Limb (tissue), 2 donors: ENCODE measurements at regions not wholly inside any gene's neighbourhood (a gene's known extent, or its start where the extent isn't known, plus 50 kb on each side); places are given as distances from the start of the nearest gene placed in this dataset.
A peak's percentile ranks its signal among the peaks of the same experiment; 100 is the strongest.

Experiments used
- DNase-seq, 2 donors: peaks; one replicate each; pipeline ENCODE4 v3.0.0-alpha.2; 2016; ENCODE audit errors: extremely low spot score in 2 of 2

GRCh38 chr6:164000276-164000675, 585.8 kb downstream of the QKI start:
- DNase-seq: no peak

GRCh38 chr6:163999475-164000125, 585.1 kb downstream of the QKI start:
- no peak for DNase-seq

GRCh38 chr6:163998496-163998895, 584.0 kb downstream of the QKI start:
- no peak for DNase-seq

DNA sequence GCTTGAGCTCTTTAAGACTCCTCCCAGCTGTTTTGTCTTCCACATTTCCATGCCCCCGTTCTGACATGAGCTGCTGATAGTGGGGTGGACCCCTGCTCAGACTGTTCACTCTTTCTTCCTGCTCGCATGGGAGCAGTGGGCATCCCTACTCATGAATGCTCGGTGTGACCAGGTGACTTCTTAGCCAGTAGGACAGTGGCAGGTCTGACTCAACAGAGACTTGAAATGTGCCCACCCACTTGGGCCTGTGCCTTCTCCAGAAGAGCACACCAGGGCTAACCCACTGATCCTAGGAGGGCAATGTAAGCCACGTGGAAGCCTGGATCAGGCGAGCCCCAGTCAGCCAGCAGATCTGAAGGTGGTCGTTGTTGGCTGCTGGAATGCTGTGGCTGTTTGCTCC, 582.0 kb downstream of the QKI start:
- DNase-seq: no peak

DNA sequence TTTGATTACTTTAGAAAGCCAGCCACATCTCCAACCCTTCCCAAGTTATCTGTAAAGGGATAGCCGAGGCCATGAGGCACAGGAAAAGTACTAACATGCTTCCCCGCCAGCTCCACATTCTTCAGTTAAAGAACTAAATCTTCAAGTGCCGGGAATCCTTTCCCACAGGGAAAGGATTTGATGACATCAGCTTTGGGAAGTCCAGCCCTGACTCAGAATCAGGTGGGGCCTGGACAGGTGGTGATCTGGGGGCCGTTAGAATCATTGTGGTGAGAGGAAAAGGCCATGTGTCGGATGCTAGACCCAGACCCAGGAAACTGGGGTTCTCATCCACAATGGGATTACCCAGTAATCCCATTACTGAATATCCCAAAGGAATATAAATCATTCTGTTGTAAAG, 580.0 kb downstream of the QKI start:
- DNase-seq: no peak

- DNase-seq: no peak
Observed at GRCh38 chr6:163992701-163993100, 578.2 kb downstream of the QKI start.

GRCh38 chr6:163992056-163992455, 577.5 kb downstream of the QKI start:
- DNase-seq: no peak

GRCh38 chr6:163991321-163991720, 576.8 kb downstream of the QKI start:
- DNase-seq: no peak

DNA sequence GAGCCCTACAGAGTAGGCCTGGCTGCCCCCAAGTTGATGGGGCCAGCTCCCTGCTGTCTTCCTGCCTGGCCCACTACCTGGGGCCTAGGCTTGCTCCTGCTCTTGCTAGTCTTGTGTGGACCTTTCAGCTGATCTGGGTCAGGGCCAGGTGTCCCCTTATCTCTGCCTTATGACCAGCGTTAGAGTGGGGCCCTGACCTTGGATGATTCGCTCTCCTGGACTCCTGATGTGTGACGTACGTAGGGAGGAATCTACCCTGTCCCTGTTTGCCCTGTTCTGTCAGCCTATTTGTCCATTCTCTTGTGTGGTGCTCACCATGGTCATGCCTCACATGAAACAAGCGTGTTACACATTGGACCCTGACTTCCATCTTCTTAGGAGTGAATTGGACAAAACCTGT, 571.8 kb downstream of the QKI start:
- DNase-seq: no peak

- DNase-seq: no peak
Observed at GRCh38 chr6:163985710-163986109, 571.2 kb downstream of the QKI start.

DNA sequence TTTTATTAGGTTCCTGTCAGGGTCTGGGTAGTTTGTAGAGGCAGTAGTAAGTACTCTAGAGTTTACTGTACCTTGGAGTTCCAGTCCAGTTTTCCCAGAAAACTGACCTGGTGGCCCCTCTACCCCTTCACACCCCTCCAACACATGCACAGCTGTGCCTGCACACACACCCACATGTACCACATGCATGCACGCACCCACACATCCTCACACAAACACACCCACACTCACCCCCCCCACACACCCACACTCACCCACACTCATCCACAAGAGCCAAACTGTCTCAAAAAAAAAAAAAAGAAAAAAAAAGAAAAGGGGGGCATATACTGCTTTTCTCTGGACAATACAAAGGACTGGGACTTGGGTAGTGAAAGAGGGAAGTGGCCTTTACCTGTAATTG, 570.5 kb downstream of the QKI start:
- DNase-seq: no peak

- DNase-seq: no peak
Observed at GRCh38 chr6:163984124-163984936, 569.8 kb downstream of the QKI start.

GRCh38 chr6:163983679-163984078, 569.2 kb downstream of the QKI start:
- no peak for DNase-seq

GRCh38 chr6:163974322-163974721, 559.8 kb downstream of the QKI start:
- DNase-seq: peak in 1 of 2 donors; percentile 43

DNA sequence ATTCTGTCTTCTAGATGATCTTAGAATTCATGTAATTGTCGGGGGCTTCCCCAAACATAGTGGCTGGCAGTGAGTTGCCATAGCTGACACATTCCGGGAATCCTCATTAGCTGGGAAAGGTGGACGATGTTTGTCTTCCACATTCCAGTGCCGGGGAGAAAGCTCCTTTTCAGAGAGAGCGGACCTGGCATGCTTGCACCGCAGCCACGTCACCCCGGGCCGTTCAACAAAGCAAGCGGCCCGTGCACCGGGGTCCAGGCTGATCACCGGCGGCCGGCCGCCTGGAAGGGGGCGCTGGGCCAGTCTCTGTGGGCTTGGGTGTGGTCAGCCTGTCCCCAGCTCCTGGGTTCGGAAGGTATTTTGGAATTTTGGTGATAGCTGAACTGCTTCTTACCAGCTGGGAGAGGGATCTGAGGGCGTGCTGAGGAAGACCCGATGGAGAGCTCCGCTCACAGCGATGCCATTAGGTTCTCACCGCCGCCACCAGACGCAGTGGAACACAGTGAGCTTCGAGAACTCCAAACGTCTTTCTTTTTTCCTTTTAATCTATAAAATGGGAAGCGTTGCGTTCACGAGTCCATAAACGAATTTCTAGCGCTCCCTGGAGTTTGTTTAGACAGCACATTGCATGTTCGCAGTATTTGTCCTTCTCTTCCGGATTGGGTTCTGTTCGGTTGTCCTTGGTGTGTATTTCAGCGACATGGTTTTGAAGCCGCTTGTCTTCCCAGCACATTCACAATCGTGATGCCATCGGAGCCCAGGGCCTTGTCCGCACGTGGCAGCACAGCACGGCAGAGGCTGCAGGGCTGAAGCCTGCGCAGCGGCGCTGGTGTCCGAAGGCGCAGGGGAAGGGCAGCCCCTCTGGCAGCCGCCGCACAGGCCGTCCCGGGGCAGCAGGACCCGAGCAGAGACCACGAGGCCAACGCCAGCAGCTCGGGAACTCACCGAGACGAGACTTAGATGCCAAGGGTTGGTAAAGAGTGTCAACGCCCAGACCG, 557.6 kb downstream of the QKI start:
- DNase-seq: no peak

- no peak for DNase-seq
Observed at GRCh38 chr6:163970846-163971564, 556.5 kb downstream of the QKI start.

DNA sequence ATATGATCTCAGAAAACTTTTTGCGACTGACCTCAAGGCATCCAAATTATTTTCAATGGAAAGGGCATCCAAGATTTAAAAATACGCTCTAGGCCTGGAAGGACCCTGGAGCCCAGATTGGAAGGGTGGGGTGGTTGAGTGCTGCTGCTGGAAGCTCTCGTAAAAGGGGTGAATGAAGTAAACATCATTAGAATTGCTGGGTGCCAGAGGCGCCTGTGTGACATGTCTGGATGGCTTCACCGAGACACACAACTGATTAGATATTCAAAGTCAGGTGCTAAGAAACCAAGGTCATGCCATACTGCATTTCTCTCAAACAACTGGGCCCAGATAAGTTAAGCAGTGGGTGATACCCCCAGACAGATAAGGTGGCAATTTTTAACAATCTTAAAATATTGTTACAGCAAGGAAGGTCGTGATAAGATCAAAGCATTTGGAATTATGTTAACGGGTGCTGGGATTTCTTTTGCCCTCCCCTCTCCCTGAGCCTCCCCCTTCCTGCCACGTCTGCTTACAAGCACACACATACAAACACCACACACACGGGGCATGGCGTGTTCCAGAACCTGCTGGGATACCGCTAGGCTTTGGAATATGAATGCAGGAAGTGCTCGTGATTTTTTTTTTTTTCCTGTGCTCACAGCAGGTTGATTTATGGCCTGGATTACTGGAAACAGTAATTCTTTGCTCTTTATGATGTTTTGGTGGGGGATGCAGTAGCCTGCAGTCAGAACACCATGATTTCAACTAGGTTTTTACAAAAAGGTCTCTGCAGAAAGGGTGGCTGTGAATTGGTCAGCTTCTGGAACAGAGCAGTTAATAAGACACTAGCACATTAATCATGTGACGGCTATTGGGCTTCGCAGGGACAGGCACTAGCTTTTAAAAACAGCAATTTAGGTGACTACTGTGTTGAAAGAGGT, 551.2 kb downstream of the QKI start:
- peak; percentile 48 to 53 for DNase-seq

- DNase-seq: no peak
Observed at GRCh38 chr6:163964789-163965188, 550.3 kb downstream of the QKI start.

- no peak for DNase-seq
Observed at GRCh38 chr6:163963205-163964120, 548.9 kb downstream of the QKI start.
